ENCODE measurements at regions not wholly inside any gene's neighbourhood (a gene's known extent, or its start where the extent isn't known, plus 50 kb on each side); places are given as distances from the start of the nearest gene placed in this dataset.

DNA sequence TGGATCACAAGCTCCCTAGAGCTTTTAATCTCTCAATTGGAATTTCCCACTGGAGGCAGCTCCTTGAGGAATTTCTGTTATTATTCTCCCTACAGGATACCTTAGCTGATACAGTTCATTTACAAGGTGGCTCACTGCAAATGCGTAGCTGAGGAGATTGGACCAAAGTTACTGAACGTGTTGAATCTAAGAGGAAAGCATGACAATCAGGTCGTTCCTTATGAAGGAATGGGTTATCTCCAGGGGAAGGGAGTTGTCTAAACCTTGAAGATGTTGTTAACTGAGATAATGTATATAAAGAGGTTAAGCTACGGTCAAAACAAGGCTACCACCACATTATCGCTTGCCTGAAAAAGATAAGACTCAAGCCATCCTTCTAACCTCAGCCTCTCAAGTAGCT, 105.8 kb upstream of the TBX3 start:
- TF ChIP-seq FOXK2 (IDR thresholded peaks at IDR 0.05) (no peak), SP1 (IDR thresholded peaks at IDR 0.05) (no peak), ZNF384 (IDR thresholded peaks at IDR 0.05) (no peak), ELF4 (IDR thresholded peaks at IDR 0.05) (no peak), CTBP1 (IDR thresholded peaks at IDR 0.05; ENCODE audit: borderline replicate concordance) (no peak), NFRKB (IDR thresholded peaks at IDR 0.05) (no peak), ARNT (IDR thresholded peaks at IDR 0.05) (no peak)
